ENCODE measurements at regions not wholly inside any gene's neighbourhood (a gene's known extent, or its start where the extent isn't known, plus 50 kb on each side); places are given as distances from the start of the nearest gene placed in this dataset.
"Not testable (repeated sequence)": the region's sequence is repeated elsewhere in the genome, so short reads cannot be mapped to it uniquely, and the experiment has no call there.

- no peak for DNase-seq
These were observed 347.8 kb upstream of the C2CD4B start for GRCh38 chr15:62512904-62513303.

- no peak for DNase-seq
These were observed 348.8 kb upstream of the C2CD4B start for GRCh38 chr15:62513893-62514292.

GRCh38 chr15:62515696-62516395 is 350.8 kb upstream of the C2CD4B start:
- DNase-seq = no peak

GRCh38 chr15:62517541-62517940 is 352.5 kb upstream of the C2CD4B start:
- no peak for DNase-seq

GRCh38 chr15:62518666-62519065 is 353.6 kb upstream of the C2CD4B start:
- not testable (repeated sequence) for DNase-seq

- no peak for DNase-seq
These were observed 354.8 kb upstream of the C2CD4B start for GRCh38 chr15:62519900-62520299.

- no peak for DNase-seq
These were observed 355.8 kb upstream of the C2CD4B start for GRCh38 chr15:62520887-62521286.

GRCh38 chr15:62521396-62521795 is 356.3 kb upstream of the C2CD4B start:
- DNase-seq = no peak

GRCh38 chr15:62524848-62525247 is 359.8 kb upstream of the C2CD4B start:
- DNase-seq = no peak

- no peak for DNase-seq
These were observed 362.3 kb upstream of the C2CD4B start for GRCh38 chr15:62527387-62527786.

- DNase-seq = no peak
These were observed 363.4 kb upstream of the C2CD4B start for GRCh38 chr15:62528505-62528904.

- DNase-seq = no peak
These were observed 367.3 kb upstream of the C2CD4B start for GRCh38 chr15:62532367-62532766.

- DNase-seq = no peak
These were observed 368.6 kb upstream of the C2CD4B start for GRCh38 chr15:62533687-62534086.

- DNase-seq = no peak
These were observed 369.9 kb upstream of the C2CD4B start for GRCh38 chr15:62534996-62535395.

GRCh38 chr15:62539236-62539635 is 374.2 kb upstream of the C2CD4B start:
- DNase-seq = no peak

- DNase-seq = no peak
These were observed 376.2 kb upstream of the C2CD4B start for GRCh38 chr15:62541250-62541649.

- DNase-seq = no peak
These were observed 376.8 kb upstream of the C2CD4B start for GRCh38 chr15:62541846-62542245.

GRCh38 chr15:62544446-62544845 is 379.4 kb upstream of the C2CD4B start:
- no peak for DNase-seq

GRCh38 chr15:62545467-62546227 is 380.6 kb upstream of the C2CD4B start:
- DNase-seq = no peak

GRCh38 chr15:62546628-62547027 is 381.5 kb upstream of the C2CD4B start:
- DNase-seq = no peak

GRCh38 chr15:62547584-62547983 is 382.5 kb upstream of the C2CD4B start:
- no peak for DNase-seq

GRCh38 chr15:62549345-62549970 is 384.4 kb upstream of the C2CD4B start:
- no peak for DNase-seq

- no peak for DNase-seq
These were observed 385.0 kb upstream of the C2CD4B start for GRCh38 chr15:62550106-62550505.

GRCh38 chr15:62552444-62552843 is 387.4 kb upstream of the C2CD4B start:
- DNase-seq = no peak
